WTC11 (cell line): ENCODE measurements at regions not wholly inside any gene's neighbourhood (a gene's known extent, or its start where the extent isn't known, plus 50 kb on each side); places are given as distances from the start of the nearest gene placed in this dataset.

Experiments used
- ATAC-seq: fragments of 200-7000 bp; cut with Tn5 transposase; 2 replicates; pipeline ENCODE4 v1.10.0; 2021; ENCODE audit warnings: mild to moderate bottlenecking, moderate library complexity
- CTCF ChIA-PET: fragments of 300-600 bp; sonication (Branson Sonifier 250); formaldehyde crosslinking; loops from one replicate; lab custom pipeline; 2021; ENCODE audit warnings: antibody characterized with exemption; lab: Charles Lee
- POLR2A ChIA-PET: fragments of 350-600 bp; sonication (Branson Sonifier 250); formaldehyde crosslinking; loops from one replicate; lab custom pipeline; 2021; ENCODE audit warnings: antibody characterized with exemption; lab: Charles Lee
- DNase-seq: peaks from one replicate; pipeline ENCODE4 v3.0.0; 2021; ENCODE audit warnings: low spot score
- H3K27ac Mint-ChIP-seq: 2 replicates; pipeline ENCODE4 v1.8.0; 2021; ENCODE audit warnings: mixed read lengths
- H3K27me3 Mint-ChIP-seq: 2 replicates; pipeline ENCODE4 v1.8.0; 2021; ENCODE audit warnings: low read depth, mild to moderate bottlenecking, moderate library complexity, mixed read lengths
- H3K36me3 Mint-ChIP-seq: 2 replicates; pipeline ENCODE4 v1.8.0; 2021; ENCODE audit warnings: mixed read lengths
- H3K4me1 Mint-ChIP-seq: 2 replicates; pipeline ENCODE4 v1.8.0; 2022; ENCODE audit warnings: mixed read lengths
- H3K4me3 Mint-ChIP-seq: 2 replicates; pipeline ENCODE4 v1.8.0; 2021; ENCODE audit warnings: mild to moderate bottlenecking, moderate library complexity, mixed read lengths
- H3K9me3 Mint-ChIP-seq: 2 replicates; pipeline ENCODE4 v1.8.0; 2021; ENCODE audit warnings: mixed read lengths
- CREB1 ChIP-seq: sonication (generic); formaldehyde crosslinking; IDR thresholded peaks from 2 replicates; pipeline ENCODE4 v1.8.0; 2023; ENCODE audit warnings: mild to moderate bottlenecking, missing genetic modification reagents
- EMX1 ChIP-seq: fragments of 250-450 bp; sonication (Bioruptor Pico); IDR thresholded peaks from 2 replicates; pipeline ENCODE4 v1.8.0; 2021; ENCODE audit warnings: mild to moderate bottlenecking
- FOXJ3 ChIP-seq: sonication (generic); formaldehyde crosslinking; IDR thresholded peaks from 2 replicates; pipeline ENCODE4 v1.9.0; 2021; ENCODE audit warnings: missing genetic modification reagents, mild to moderate bottlenecking, borderline replicate concordance
- FOXP4 ChIP-seq: sonication (generic); formaldehyde crosslinking; IDR thresholded peaks from 2 replicates; pipeline ENCODE4 v1.8.0; 2022; ENCODE audit warnings: mild to moderate bottlenecking, missing genetic modification reagents
- HMGA2 ChIP-seq: fragments of 250-450 bp; sonication (Bioruptor Pico); IDR thresholded peaks from 2 replicates; pipeline ENCODE4 v1.4.0; 2021; ENCODE audit warnings: mild to moderate bottlenecking, moderate library complexity
- HMGXB4 ChIP-seq: sonication (generic); formaldehyde crosslinking; IDR thresholded peaks from 2 replicates; pipeline ENCODE4 v1.8.1; 2023; ENCODE audit warnings: mild to moderate bottlenecking, moderate library complexity, missing genetic modification reagents
- IRF2 ChIP-seq: sonication (generic); formaldehyde crosslinking; IDR thresholded peaks from 2 replicates; pipeline ENCODE4 v1.8.0; 2022; ENCODE audit warnings: low read depth, missing genetic modification reagents, borderline replicate concordance
- NR2C2 ChIP-seq: sonication (generic); formaldehyde crosslinking; IDR thresholded peaks from 2 replicates; pipeline ENCODE4 v1.8.0; 2022; ENCODE audit warnings: mild to moderate bottlenecking, missing genetic modification reagents
- PRRX2 ChIP-seq: fragments of 250-450 bp; sonication (Bioruptor Pico); IDR thresholded peaks from 2 replicates; pipeline ENCODE4 v1.8.0; 2021; ENCODE audit warnings: mild to moderate bottlenecking
- RELA ChIP-seq: sonication (generic); formaldehyde crosslinking; IDR thresholded peaks from 2 replicates; pipeline ENCODE4 v1.8.1; 2022; ENCODE audit warnings: missing genetic modification reagents, mild to moderate bottlenecking, borderline replicate concordance
- SMAD4 ChIP-seq: sonication (generic); formaldehyde crosslinking; IDR thresholded peaks from 2 replicates; pipeline ENCODE4 v1.8.0; 2022; ENCODE audit warnings: mild to moderate bottlenecking, missing genetic modification reagents
- SOX15 ChIP-seq: fragments of 250-450 bp; sonication (Bioruptor Pico); IDR thresholded peaks from 2 replicates; pipeline ENCODE4 v1.9.0; 2021; ENCODE audit warnings: mild to moderate bottlenecking
- TCF7 ChIP-seq: sonication (generic); formaldehyde crosslinking; IDR thresholded peaks from 2 replicates; pipeline ENCODE4 v1.8.0; 2022; ENCODE audit warnings: mild to moderate bottlenecking, low read depth, missing genetic modification reagents, moderate library complexity
- ZBTB21 ChIP-seq: sonication (generic); formaldehyde crosslinking; IDR thresholded peaks from 2 replicates; pipeline ENCODE4 v1.8.1; 2023; ENCODE audit warnings: mild to moderate bottlenecking, missing genetic modification reagents, borderline replicate concordance
- ZNF232 ChIP-seq: sonication (generic); formaldehyde crosslinking; IDR thresholded peaks from 2 replicates; pipeline ENCODE4 v1.8.0; 2022; ENCODE audit warnings: mild to moderate bottlenecking, missing genetic modification reagents
- ZNF317 ChIP-seq: sonication (generic); formaldehyde crosslinking; IDR thresholded peaks from 2 replicates; pipeline ENCODE4 v1.8.1; 2023; ENCODE audit warnings: low read depth, mild to moderate bottlenecking, moderate library complexity, missing genetic modification reagents, borderline replicate concordance
- ZNF425 ChIP-seq: fragments of 250-450 bp; sonication (Bioruptor Pico); conservative IDR thresholded peaks from 2 replicates; pipeline ENCODE4 v1.9.0; 2021; ENCODE audit warnings: mild to moderate bottlenecking
- ZSCAN18 ChIP-seq: fragments of 250-450 bp; sonication (Bioruptor Pico); IDR thresholded peaks from 2 replicates; pipeline ENCODE4 v2.1.2; 2022; ENCODE audit warnings: mild to moderate bottlenecking, moderate library complexity

GRCh38 chr6:91781946-91782345, 1195.1 kb upstream of the MAP3K7 start (continued):
- TF ChIP-seq SOX15 = no peak
- no peak for TF ChIP-seq ZNF425 (CRISPR knock-in tag)
- no peak for TF ChIP-seq CREB1 (CRISPR knock-in tag)

GRCh38 chr6:91780270-91780669, 1193.4 kb upstream of the MAP3K7 start:
- TF ChIP-seq ZNF232 (CRISPR knock-in tag) (no peak), ZNF317 (no peak), EMX1 (CRISPR knock-in tag) (no peak), HMGXB4 (CRISPR knock-in tag) (no peak), TCF7 (CRISPR knock-in tag) (no peak), ZSCAN18 (CRISPR knock-in tag) (no peak)
- DNase-seq (no peak), ATAC-seq (no peak)
- H3K9me3 Mint-ChIP-seq = peaks cover 25% of the 10 kb centered on the region
- H3K36me3 Mint-ChIP-seq = 0 out of 2 replicates have a peak, but pooled peaks cover 5% of the 10 kb centered on the region
- POLR2A ChIA-PET = no interaction called here
- peaks cover 8% of the 10 kb centered on the region; the same call in 1 of the 2 replicates for H3K4me1 Mint-ChIP-seq
- H3K27me3 Mint-ChIP-seq = no peaks in the 10 kb centered on the region
- CTCF ChIA-PET = no interaction called here
- H3K4me3 Mint-ChIP-seq = no peak overlapping the region
- H3K27ac Mint-ChIP-seq = no peak overlapping the region

- DNase-seq (no peak), ATAC-seq (no peak)
- H3K4me1 Mint-ChIP-seq = peaks cover 3% of the 10 kb centered on the region
- ChIA-PET POLR2A (no interaction called here), CTCF (no interaction called here)
- TF ChIP-seq IRF2 (CRISPR knock-in tag) = no peak
- no peak for TF ChIP-seq NR2C2
- no peak for TF ChIP-seq ZSCAN18 (CRISPR knock-in tag)
- no peak for TF ChIP-seq RELA (CRISPR knock-in tag)
- TF ChIP-seq SMAD4 = no peak
- TF ChIP-seq ZBTB21 = no peak
- no peak for TF ChIP-seq HMGA2 (CRISPR knock-in tag)
- no peak for TF ChIP-seq FOXP4
- no peak for TF ChIP-seq FOXJ3
- TF ChIP-seq PRRX2 (CRISPR knock-in tag) = no peak
- H3K4me3 Mint-ChIP-seq = no peak overlapping the region
- H3K27ac Mint-ChIP-seq = no peak overlapping the region
- H3K27me3 Mint-ChIP-seq = no peaks in the 10 kb centered on the region
- no peaks in the 10 kb centered on the region for H3K36me3 Mint-ChIP-seq
- H3K9me3 Mint-ChIP-seq = no peaks in the 10 kb centered on the region
These were observed 1174.7 kb upstream of the MAP3K7 start for GRCh38 chr6:91761621-91762020.
